ENCODE measurements at regions not wholly inside any gene's neighbourhood (a gene's known extent, or its start where the extent isn't known, plus 50 kb on each side); places are given as distances from the start of the nearest gene placed in this dataset.

DNA sequence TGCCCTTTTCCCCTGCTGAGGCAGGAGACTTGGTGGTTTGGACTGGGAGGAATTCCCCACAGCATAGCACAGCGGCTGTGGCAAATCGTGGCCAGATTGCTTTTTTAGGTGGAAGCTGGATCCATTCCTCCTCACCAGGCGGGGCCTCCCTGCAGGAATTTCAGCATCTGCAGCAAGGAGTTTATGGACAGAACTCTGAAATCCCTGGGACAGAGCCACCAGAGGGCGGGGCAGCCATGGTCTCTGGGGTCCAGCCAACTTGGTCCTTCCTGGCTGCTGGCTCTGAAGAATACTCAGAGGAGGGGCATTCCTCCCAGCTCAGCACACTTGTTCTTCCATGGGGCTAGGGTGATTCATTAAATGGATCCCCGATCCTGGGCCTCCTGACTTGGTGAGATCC is 794.3 kb downstream of the SH3BGRL start:
- TF ChIP-seq EZH2 (IDR thresholded peaks at IDR 0.05) = no peak
- TF ChIP-seq, protein P1, sequence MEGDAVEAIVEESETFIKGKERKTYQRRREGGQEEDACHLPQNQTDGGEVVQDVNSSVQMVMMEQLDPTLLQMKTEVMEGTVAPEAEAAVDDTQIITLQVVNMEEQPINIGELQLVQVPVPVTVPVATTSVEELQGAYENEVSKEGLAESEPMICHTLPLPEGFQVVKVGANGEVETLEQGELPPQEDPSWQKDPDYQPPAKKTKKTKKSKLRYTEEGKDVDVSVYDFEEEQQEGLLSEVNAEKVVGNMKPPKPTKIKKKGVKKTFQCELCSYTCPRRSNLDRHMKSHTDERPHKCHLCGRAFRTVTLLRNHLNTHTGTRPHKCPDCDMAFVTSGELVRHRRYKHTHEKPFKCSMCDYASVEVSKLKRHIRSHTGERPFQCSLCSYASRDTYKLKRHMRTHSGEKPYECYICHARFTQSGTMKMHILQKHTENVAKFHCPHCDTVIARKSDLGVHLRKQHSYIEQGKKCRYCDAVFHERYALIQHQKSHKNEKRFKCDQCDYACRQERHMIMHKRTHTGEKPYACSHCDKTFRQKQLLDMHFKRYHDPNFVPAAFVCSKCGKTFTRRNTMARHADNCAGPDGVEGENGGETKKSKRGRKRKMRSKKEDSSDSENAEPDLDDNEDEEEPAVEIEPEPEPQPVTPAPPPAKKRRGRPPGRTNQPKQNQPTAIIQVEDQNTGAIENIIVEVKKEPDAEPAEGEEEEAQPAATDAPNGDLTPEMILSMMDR (IDR thresholded peaks at IDR 0.05) = no peak
- no peak for TF ChIP-seq EZH2phosphoT487 (IDR thresholded peaks at IDR 0.05)

All from neural progenitor cell (in vitro differentiated cells).